ENCODE measurements at regions not wholly inside any gene's neighbourhood (a gene's known extent, or its start where the extent isn't known, plus 50 kb on each side); places are given as distances from the start of the nearest gene placed in this dataset.

DNA sequence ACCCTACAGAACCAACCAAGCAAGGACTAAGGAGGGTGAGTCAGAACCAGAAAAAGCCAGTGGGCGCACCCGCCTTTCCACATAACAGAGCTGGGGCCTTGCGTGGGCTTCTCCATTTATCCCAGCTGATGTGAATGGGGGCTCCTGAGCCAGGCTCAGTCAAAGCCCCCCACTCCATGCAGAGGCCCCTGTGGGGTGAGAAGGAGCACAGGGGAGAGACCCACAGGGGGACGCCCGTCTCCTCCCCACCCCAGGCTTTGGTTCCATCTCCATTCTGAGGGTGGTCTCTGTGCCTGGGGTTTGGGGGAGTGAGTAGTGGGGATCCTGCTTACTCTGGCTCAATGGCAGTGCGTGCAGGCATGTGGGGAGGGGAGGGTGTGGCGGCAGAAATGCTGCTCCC, 210.1 kb upstream of the TNRC6C start:
- ChIA-PET CTCF (no interaction called here), POLR2A (no interaction called here)
- Histone ChIP-seq H3K27ac (ENCODE audit: low read depth in 1 of 2, low read length in 2 of 2) (no peak overlapping the region), H3K4me1 (ENCODE audit: insufficient read depth, low read length) (no peaks in the 10 kb centered on the region), H3K36me3 (ENCODE audit: insufficient read depth, low read length) (no peaks in the 10 kb centered on the region), H3K27me3 (ENCODE audit: control insufficient read depth in 1 of 2, insufficient read depth in 2 of 2, low read length in 2 of 2) (no peaks in the 10 kb centered on the region), H3K4me3 (ENCODE audit: low read length) (no peak overlapping the region), H3K9me3 (ENCODE audit: control insufficient read depth in 1 of 2, insufficient read depth in 1 of 2, low read length in 2 of 2) (peaks cover 0 to 10% of the 10 kb centered on the region in 2 experiments)
- no peaks in the 10 kb centered on the region for H3K4me1 Mint-ChIP-seq (ENCODE audit: low read depth)
- no peak overlapping the region for H3K27ac Mint-ChIP-seq
- ATAC-seq (ENCODE audit: poor library complexity), result no peak
- DNase-seq, result no peak
- no peak overlapping the region for H3K4me3 Mint-ChIP-seq
- intact Hi-C loops (cut with DNase I, micrococcal nuclease), result loop anchor here in 1 of 2 experiments (10.0 kb wide), 1 partner anchor 824 kb away; no protein-coding TSS in a partner anchor
- H3K36me3 Mint-ChIP-seq (ENCODE audit: low read depth), result no peaks in the 10 kb centered on the region
- H3K9me3 Mint-ChIP-seq, result no peaks in the 10 kb centered on the region
- TF ChIP-seq, protein P1, sequence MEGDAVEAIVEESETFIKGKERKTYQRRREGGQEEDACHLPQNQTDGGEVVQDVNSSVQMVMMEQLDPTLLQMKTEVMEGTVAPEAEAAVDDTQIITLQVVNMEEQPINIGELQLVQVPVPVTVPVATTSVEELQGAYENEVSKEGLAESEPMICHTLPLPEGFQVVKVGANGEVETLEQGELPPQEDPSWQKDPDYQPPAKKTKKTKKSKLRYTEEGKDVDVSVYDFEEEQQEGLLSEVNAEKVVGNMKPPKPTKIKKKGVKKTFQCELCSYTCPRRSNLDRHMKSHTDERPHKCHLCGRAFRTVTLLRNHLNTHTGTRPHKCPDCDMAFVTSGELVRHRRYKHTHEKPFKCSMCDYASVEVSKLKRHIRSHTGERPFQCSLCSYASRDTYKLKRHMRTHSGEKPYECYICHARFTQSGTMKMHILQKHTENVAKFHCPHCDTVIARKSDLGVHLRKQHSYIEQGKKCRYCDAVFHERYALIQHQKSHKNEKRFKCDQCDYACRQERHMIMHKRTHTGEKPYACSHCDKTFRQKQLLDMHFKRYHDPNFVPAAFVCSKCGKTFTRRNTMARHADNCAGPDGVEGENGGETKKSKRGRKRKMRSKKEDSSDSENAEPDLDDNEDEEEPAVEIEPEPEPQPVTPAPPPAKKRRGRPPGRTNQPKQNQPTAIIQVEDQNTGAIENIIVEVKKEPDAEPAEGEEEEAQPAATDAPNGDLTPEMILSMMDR (IDR thresholded peaks at IDR 0.05), result no peak
- no peaks in the 10 kb centered on the region for H3K27me3 Mint-ChIP-seq

DNA sequence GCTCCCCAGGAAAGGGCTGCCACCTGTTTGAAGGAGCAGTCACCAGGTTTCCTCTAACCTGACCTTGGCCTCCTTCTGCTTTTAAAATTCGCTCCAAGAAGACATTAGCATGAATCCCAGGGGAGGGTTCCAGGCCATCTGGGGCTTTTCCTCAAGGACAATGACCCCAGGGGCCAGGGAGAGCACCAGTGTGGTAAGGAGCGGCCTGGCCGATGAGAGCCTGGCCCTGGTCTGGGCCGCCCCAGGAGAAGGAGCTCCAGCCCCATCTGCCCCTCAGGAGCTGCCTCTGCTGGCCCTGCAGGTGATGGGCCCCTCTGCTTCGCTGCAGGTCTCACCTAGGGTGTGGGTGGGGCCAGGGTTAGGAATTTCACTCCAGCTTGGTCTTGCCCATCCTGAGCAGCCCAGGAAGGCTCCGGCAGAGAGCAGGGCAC, 209.2 kb upstream of the TNRC6C start:
- Mint-ChIP-seq H3K27me3 (no peaks in the 10 kb centered on the region), H3K36me3 (ENCODE audit: low read depth) (no peaks in the 10 kb centered on the region), H3K27ac (no peak overlapping the region), H3K4me3 (no peak overlapping the region), H3K4me1 (ENCODE audit: low read depth) (no peaks in the 10 kb centered on the region), H3K9me3 (no peaks in the 10 kb centered on the region)
- TF ChIP-seq, protein P1 (IDR thresholded peaks at IDR 0.05), result no peak
- DNase-seq (no peak), ATAC-seq (ENCODE audit: poor library complexity) (no peak)
- no peaks in the 10 kb centered on the region for H3K4me1 ChIP-seq (ENCODE audit: insufficient read depth, low read length)
- no peaks in the 10 kb centered on the region for H3K27me3 ChIP-seq (ENCODE audit: control insufficient read depth in 1 of 2, insufficient read depth in 2 of 2, low read length in 2 of 2)
- ChIA-PET CTCF (no interaction called here), POLR2A (no interaction called here)
- H3K9me3 ChIP-seq (ENCODE audit: control insufficient read depth in 1 of 2, insufficient read depth in 1 of 2, low read length in 2 of 2), result peaks cover 0 to 8% of the 10 kb centered on the region in 2 experiments
- no peak overlapping the region for H3K27ac ChIP-seq (ENCODE audit: low read depth in 1 of 2, low read length in 2 of 2)
- H3K4me3 ChIP-seq (ENCODE audit: low read length), result no peak overlapping the region
- intact Hi-C loops (cut with DNase I, micrococcal nuclease), result loop anchor here in 1 of 2 experiments (10.0 kb wide), 1 partner anchor 825 kb away; no protein-coding TSS in a partner anchor
- no peaks in the 10 kb centered on the region for H3K36me3 ChIP-seq (ENCODE audit: insufficient read depth, low read length)

DNA sequence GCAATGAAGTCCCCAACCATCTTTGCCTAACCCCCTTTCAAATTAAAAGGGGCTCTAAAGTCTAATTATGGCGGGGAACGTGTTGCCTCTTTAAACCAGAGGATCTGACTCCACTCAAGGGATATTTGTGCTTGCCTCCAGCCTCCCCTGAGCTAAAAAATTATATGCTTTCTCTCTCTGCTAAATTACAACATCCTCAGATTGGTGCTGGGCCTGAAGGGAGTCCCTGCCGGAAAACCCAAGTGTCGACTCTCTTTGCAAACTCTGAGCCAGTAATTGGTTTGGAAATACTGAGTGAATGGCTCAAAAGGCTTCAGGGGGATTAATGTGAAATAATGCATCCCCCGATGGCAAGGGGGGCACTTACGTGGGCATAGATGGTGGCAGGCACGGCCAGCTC, 208.5 kb upstream of the TNRC6C start:
- no peak overlapping the region for H3K4me3 ChIP-seq (ENCODE audit: low read length)
- TF ChIP-seq, protein P1 (IDR thresholded peaks at IDR 0.05), result no peak
- no peaks in the 10 kb centered on the region for H3K36me3 ChIP-seq (ENCODE audit: insufficient read depth, low read length)
- H3K4me3 Mint-ChIP-seq, result no peak overlapping the region
- H3K4me1 ChIP-seq (ENCODE audit: insufficient read depth, low read length), result no peaks in the 10 kb centered on the region
- no peaks in the 10 kb centered on the region for H3K36me3 Mint-ChIP-seq (ENCODE audit: low read depth)
- no peaks in the 10 kb centered on the region for H3K4me1 Mint-ChIP-seq (ENCODE audit: low read depth)
- no peaks in the 10 kb centered on the region for H3K27me3 Mint-ChIP-seq
- no peaks in the 10 kb centered on the region for H3K27me3 ChIP-seq (ENCODE audit: control insufficient read depth in 1 of 2, insufficient read depth in 2 of 2, low read length in 2 of 2)
- peaks cover 0 to 4% of the 10 kb centered on the region in 2 experiments for H3K9me3 ChIP-seq (ENCODE audit: control insufficient read depth in 1 of 2, insufficient read depth in 1 of 2, low read length in 2 of 2)
- DNase-seq, result no peak
- ChIA-PET POLR2A (no interaction called here), CTCF (no interaction called here)
- H3K27ac ChIP-seq (ENCODE audit: low read depth in 1 of 2, low read length in 2 of 2), result no peak overlapping the region
- H3K27ac Mint-ChIP-seq, result no peak overlapping the region
- H3K9me3 Mint-ChIP-seq, result no peaks in the 10 kb centered on the region
- no peak for ATAC-seq (ENCODE audit: poor library complexity)
- intact Hi-C loops (cut with DNase I, micrococcal nuclease), result loop anchor here in 1 of 2 experiments (10.0 kb wide), 1 partner anchor 825 kb away; no protein-coding TSS in a partner anchor
